ENCODE measurements at regions not wholly inside any gene's neighbourhood (a gene's known extent, or its start where the extent isn't known, plus 50 kb on each side); places are given as distances from the start of the nearest gene placed in this dataset.

DNA sequence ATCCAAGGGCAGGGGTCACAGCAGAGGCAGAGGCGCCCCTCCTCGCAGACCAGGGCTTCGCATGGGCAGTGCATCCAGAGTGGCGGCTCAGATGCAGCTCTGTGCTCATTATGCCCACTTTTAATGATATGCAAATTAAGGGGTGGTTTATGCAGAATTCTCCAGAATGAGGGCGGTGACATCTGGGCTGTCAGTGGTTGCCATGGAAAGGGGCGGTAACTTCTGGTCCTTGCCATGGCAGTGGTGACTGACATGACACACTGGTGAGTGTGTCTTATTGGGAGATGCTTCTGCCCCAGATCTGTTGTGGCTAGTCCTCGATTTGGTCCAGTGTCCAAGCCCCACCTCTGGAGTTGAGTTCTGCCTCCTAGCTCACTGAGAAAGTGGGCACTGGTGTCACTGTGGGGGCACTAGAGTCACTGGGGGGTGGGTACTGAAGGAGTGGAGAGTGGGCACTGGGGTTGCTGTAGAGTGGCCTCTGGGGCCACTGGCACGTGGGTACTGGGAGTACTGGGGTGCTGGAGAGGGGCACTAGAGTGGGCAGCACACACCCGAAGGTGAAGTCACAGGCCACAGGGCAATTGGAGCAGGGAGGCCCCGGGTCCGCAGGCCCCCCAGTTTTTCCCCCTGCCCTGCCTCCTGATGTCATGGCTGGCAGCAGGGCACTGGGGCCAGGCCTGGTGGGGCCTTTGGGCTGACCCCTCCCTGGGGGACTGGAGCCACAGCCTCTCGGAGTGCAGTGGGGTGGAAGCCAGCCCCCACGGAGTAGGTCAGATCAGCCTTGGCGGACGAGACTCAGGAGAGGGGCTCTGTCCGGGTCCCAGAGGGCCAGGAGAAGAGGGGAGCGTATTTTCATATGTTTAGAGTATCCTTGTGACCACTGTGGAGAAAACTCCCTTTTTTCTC, 98.6 kb upstream of the NKX1-1 start:
- peaks cover 26% of the 10 kb centered on the region for H3K27me3 Mint-ChIP-seq (ENCODE audit: low read depth)
- no peak overlapping the region for H3K27ac Mint-ChIP-seq (ENCODE audit: unreplicated experiment)
- no peak for DNase-seq (ENCODE audit: low spot score)
- H3K4me3 Mint-ChIP-seq (ENCODE audit: unreplicated experiment), result no peak overlapping the region
- no peaks in the 10 kb centered on the region for H3K36me3 Mint-ChIP-seq (ENCODE audit: low read depth)
- no peaks in the 10 kb centered on the region for H3K9me3 Mint-ChIP-seq (ENCODE audit: low read depth)
- no peaks in the 10 kb centered on the region for H3K4me1 Mint-ChIP-seq (ENCODE audit: low read depth)
- TF ChIP-seq, protein P1, sequence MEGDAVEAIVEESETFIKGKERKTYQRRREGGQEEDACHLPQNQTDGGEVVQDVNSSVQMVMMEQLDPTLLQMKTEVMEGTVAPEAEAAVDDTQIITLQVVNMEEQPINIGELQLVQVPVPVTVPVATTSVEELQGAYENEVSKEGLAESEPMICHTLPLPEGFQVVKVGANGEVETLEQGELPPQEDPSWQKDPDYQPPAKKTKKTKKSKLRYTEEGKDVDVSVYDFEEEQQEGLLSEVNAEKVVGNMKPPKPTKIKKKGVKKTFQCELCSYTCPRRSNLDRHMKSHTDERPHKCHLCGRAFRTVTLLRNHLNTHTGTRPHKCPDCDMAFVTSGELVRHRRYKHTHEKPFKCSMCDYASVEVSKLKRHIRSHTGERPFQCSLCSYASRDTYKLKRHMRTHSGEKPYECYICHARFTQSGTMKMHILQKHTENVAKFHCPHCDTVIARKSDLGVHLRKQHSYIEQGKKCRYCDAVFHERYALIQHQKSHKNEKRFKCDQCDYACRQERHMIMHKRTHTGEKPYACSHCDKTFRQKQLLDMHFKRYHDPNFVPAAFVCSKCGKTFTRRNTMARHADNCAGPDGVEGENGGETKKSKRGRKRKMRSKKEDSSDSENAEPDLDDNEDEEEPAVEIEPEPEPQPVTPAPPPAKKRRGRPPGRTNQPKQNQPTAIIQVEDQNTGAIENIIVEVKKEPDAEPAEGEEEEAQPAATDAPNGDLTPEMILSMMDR (IDR thresholded peaks at IDR 0.05), result no peak

DNA sequence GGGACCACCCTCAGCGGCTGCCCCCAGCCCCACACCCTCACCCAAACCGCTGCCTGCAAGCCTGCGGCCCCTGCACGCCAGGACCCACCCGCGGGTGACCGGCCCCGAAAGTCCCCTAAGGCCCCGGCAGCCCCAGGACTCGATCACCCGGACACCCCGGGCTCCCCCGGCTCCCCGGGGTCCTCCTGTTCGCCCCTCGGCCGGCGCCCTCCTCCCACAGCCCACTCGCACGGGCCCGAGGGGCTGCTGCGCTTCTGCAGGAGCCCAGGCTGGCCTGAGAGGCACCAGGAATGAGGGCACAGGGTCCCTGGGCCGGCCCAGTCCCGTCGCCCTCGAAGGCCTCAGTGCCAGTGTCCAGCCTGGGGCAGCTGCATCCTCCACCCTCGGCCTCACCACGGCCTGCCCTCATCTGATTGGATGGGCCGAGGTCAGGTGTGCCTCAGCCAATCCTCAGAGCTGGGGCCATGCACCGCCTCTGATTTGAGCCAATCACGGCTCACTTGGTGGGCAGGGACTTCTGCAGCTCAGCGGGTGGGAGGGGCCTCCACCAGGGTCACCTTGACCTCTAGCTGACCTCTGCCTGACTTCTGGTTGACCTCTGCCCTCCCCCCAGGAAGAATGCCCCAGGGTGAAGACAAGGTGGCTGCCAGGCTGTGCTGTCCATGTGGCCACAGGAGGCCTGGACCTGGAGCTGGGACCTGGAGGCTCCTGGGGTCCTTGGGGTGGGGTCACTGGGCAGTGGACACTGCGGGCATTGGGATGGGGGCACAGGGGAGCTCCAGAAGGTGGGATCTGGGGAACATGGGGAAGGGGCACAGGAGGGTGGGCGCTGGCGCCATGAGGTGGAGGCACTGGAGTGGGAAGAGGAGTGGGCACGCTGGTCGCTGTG, 97.6 kb upstream of the NKX1-1 start:
- Mint-ChIP-seq H3K27ac (ENCODE audit: unreplicated experiment) (no peak overlapping the region), H3K9me3 (ENCODE audit: low read depth) (no peaks in the 10 kb centered on the region), H3K4me1 (ENCODE audit: low read depth) (no peaks in the 10 kb centered on the region), H3K27me3 (ENCODE audit: low read depth) (peaks cover 21% of the 10 kb centered on the region), H3K36me3 (ENCODE audit: low read depth) (no peaks in the 10 kb centered on the region), H3K4me3 (ENCODE audit: unreplicated experiment) (no peak overlapping the region)
- TF ChIP-seq, protein P1 (IDR thresholded peaks at IDR 0.05), result no peak
- DNase-seq (ENCODE audit: low spot score), result peak; percentile 85

DNA sequence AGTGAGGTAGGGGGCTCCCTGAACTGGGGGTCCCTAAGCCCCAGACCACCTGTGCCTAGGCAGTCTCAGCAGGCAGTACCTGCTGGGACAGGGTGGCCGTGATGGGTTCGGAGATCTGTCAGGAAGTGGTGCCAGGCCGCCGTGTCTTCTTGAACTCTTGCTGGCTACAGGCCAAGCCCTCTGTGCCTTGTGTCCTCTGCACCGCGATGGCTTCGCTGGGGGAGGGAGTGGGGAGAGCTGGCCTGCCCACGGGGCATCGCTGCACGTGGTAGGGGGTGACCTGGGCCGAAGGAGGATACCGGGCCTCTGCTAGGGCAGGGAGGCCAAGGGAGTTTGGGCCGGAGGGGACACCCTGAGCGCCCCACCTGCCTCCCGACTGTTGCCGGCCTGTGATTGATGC, 96.7 kb upstream of the NKX1-1 start:
- no peak overlapping the region for H3K27ac Mint-ChIP-seq (ENCODE audit: unreplicated experiment)
- TF ChIP-seq, protein P1 (IDR thresholded peaks at IDR 0.05), result no peak
- H3K4me3 Mint-ChIP-seq (ENCODE audit: unreplicated experiment), result no peak overlapping the region
- no peaks in the 10 kb centered on the region for H3K36me3 Mint-ChIP-seq (ENCODE audit: low read depth)
- DNase-seq (ENCODE audit: low spot score), result peak; percentile 83
- H3K27me3 Mint-ChIP-seq (ENCODE audit: low read depth), result peaks cover 16% of the 10 kb centered on the region
- no peaks in the 10 kb centered on the region for H3K4me1 Mint-ChIP-seq (ENCODE audit: low read depth)
- no peaks in the 10 kb centered on the region for H3K9me3 Mint-ChIP-seq (ENCODE audit: low read depth)

DNA sequence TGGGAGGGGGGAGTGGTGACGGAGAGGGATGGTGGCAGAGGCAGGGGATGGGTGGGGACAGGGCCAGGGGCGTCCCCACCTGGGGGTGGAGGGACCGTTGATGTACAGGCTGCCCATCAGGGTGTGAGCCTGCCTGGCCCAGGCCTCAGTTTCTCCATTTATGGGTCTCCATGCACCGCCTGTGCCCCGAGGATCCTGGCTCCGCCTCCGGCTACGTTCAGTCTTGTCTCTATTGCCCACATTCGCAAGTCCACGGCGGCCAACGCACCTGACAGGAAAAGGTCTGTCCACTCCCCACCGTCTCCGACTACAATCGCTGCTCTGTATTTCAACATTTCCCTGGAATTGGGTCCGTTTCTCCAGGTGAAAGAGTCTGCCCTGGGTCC, 96.3 kb upstream of the NKX1-1 start:
- Mint-ChIP-seq H3K9me3 (ENCODE audit: low read depth) (no peaks in the 10 kb centered on the region), H3K27ac (ENCODE audit: unreplicated experiment) (no peak overlapping the region), H3K36me3 (ENCODE audit: low read depth) (no peaks in the 10 kb centered on the region), H3K4me3 (ENCODE audit: unreplicated experiment) (no peak overlapping the region), H3K4me1 (ENCODE audit: low read depth) (no peaks in the 10 kb centered on the region), H3K27me3 (ENCODE audit: low read depth) (peaks cover 11% of the 10 kb centered on the region)
- DNase-seq (ENCODE audit: low spot score), result peak; percentile 78
- TF ChIP-seq, protein P1 (IDR thresholded peaks at IDR 0.05), result no peak

DNA sequence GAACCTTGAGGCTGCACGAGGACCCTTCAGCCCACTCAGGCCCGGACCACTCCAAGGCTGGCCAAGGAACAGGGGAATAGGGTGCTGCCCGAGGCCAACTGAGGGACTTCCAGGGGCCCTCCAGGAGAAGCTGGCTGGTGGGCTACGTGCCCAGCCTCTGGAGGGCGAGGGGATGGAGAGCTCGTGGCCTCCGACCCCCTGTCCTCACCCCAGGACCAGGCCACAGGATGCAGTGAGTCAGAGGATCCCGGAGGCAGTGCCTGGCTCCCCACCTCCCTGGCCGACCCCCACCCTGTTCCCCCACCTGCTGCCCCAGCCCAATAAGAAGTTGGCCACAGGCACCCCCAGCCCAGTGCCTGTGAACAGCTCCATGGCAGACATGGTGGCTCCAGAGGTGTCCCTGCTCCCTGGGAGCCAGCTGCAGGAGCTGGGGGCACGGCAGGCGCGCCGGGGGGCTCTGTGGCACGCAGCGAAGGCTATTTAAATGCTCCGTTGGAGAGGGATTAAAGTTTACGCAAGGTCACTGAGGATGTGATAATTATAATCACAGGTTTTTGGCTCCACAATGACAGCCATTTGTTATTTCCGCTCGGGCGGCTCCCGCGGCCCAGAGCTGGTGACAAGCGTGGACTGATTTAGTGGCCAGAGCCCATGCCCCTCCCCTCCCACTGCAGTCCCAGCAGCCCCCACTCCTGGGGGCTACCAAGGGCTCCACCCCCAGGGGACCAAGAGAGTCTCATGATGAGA, 95.7 kb upstream of the NKX1-1 start:
- Mint-ChIP-seq H3K4me3 (ENCODE audit: unreplicated experiment) (no peak overlapping the region), H3K27ac (ENCODE audit: unreplicated experiment) (no peak overlapping the region), H3K27me3 (ENCODE audit: low read depth) (peaks cover 7% of the 10 kb centered on the region), H3K9me3 (ENCODE audit: low read depth) (no peaks in the 10 kb centered on the region), H3K36me3 (ENCODE audit: low read depth) (no peaks in the 10 kb centered on the region), H3K4me1 (ENCODE audit: low read depth) (no peaks in the 10 kb centered on the region)
- DNase-seq (ENCODE audit: low spot score), result peak; percentile 66
- TF ChIP-seq, protein P1 (IDR thresholded peaks at IDR 0.05), result no peak
